Erythroblast (primary cell): ENCODE measurements at regions not wholly inside any gene's neighbourhood (a gene's known extent, or its start where the extent isn't known, plus 50 kb on each side); places are given as distances from the start of the nearest gene placed in this dataset.

Source experiments
- GATA1 ChIP-seq: IDR thresholded peaks from 2 replicates; pipeline ENCODE4 v1.6.1; 2011; ENCODE audit warnings: low read depth, mild to moderate bottlenecking, control low read depth, low read length, moderate library complexity
- POLR2A ChIP-seq: IDR thresholded peaks from 2 replicates; pipeline ENCODE4 v1.6.1; 2011; ENCODE audit warnings: mild to moderate bottlenecking, low read length

GRCh38 chr22:47793304-47794101 lies 1031.1 kb downstream of the TBC1D22A start:
- TF ChIP-seq POLR2A (no peak), GATA1 (no peak)
